ENCODE measurements at regions not wholly inside any gene's neighbourhood (a gene's known extent, or its start where the extent isn't known, plus 50 kb on each side); places are given as distances from the start of the nearest gene placed in this dataset.

GRCh38 chr15:60119101-60119500 lies 115.0 kb downstream of the FOXB1 start:
- no peaks in the 10 kb centered on the region for H3K9me3 Mint-ChIP-seq (ENCODE audit: unreplicated experiment)
- TF ChIP-seq, protein P1, sequence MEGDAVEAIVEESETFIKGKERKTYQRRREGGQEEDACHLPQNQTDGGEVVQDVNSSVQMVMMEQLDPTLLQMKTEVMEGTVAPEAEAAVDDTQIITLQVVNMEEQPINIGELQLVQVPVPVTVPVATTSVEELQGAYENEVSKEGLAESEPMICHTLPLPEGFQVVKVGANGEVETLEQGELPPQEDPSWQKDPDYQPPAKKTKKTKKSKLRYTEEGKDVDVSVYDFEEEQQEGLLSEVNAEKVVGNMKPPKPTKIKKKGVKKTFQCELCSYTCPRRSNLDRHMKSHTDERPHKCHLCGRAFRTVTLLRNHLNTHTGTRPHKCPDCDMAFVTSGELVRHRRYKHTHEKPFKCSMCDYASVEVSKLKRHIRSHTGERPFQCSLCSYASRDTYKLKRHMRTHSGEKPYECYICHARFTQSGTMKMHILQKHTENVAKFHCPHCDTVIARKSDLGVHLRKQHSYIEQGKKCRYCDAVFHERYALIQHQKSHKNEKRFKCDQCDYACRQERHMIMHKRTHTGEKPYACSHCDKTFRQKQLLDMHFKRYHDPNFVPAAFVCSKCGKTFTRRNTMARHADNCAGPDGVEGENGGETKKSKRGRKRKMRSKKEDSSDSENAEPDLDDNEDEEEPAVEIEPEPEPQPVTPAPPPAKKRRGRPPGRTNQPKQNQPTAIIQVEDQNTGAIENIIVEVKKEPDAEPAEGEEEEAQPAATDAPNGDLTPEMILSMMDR (IDR thresholded peaks at IDR 0.05), result no peak
- no peaks in the 10 kb centered on the region for H3K36me3 Mint-ChIP-seq (ENCODE audit: unreplicated experiment)
- peaks cover 68% of the 10 kb centered on the region for H3K27me3 Mint-ChIP-seq (ENCODE audit: unreplicated experiment)
- no peak overlapping the region for H3K4me3 Mint-ChIP-seq (ENCODE audit: unreplicated experiment)
- DNase-seq (ENCODE audit: extremely low spot score, unreplicated experiment), result no peak
- no peaks in the 10 kb centered on the region for H3K4me1 Mint-ChIP-seq (ENCODE audit: unreplicated experiment)
- H3K27ac Mint-ChIP-seq (ENCODE audit: unreplicated experiment), result no peak overlapping the region

- Mint-ChIP-seq H3K9me3 (ENCODE audit: unreplicated experiment) (no peaks in the 10 kb centered on the region), H3K4me1 (ENCODE audit: unreplicated experiment) (no peaks in the 10 kb centered on the region), H3K27me3 (ENCODE audit: unreplicated experiment) (peaks cover 72% of the 10 kb centered on the region), H3K4me3 (ENCODE audit: unreplicated experiment) (no peak overlapping the region), H3K27ac (ENCODE audit: unreplicated experiment) (no peak overlapping the region), H3K36me3 (ENCODE audit: unreplicated experiment) (no peaks in the 10 kb centered on the region)
- no peak for DNase-seq (ENCODE audit: extremely low spot score, unreplicated experiment)
- TF ChIP-seq, protein P1 (IDR thresholded peaks at IDR 0.05), result no peak
Measured at GRCh38 chr15:60120100-60120499, 116.0 kb downstream of the FOXB1 start.

GRCh38 chr15:60121845-60122244 lies 117.7 kb downstream of the FOXB1 start:
- DNase-seq (ENCODE audit: extremely low spot score, unreplicated experiment), result no peak
- Mint-ChIP-seq H3K4me3 (ENCODE audit: unreplicated experiment) (no peak overlapping the region), H3K27ac (ENCODE audit: unreplicated experiment) (no peak overlapping the region), H3K36me3 (ENCODE audit: unreplicated experiment) (no peaks in the 10 kb centered on the region), H3K9me3 (ENCODE audit: unreplicated experiment) (no peaks in the 10 kb centered on the region), H3K27me3 (ENCODE audit: unreplicated experiment) (peaks cover 70% of the 10 kb centered on the region), H3K4me1 (ENCODE audit: unreplicated experiment) (no peaks in the 10 kb centered on the region)
- TF ChIP-seq, protein P1 (IDR thresholded peaks at IDR 0.05), result no peak

- Mint-ChIP-seq H3K9me3 (ENCODE audit: unreplicated experiment) (no peaks in the 10 kb centered on the region), H3K4me3 (ENCODE audit: unreplicated experiment) (no peak overlapping the region), H3K27ac (ENCODE audit: unreplicated experiment) (no peak overlapping the region), H3K36me3 (ENCODE audit: unreplicated experiment) (no peaks in the 10 kb centered on the region), H3K27me3 (ENCODE audit: unreplicated experiment) (peaks cover 69% of the 10 kb centered on the region), H3K4me1 (ENCODE audit: unreplicated experiment) (peaks cover 7% of the 10 kb centered on the region)
- DNase-seq (ENCODE audit: extremely low spot score, unreplicated experiment), result no peak
- TF ChIP-seq, protein P1 (IDR thresholded peaks at IDR 0.05), result no peak
Measured at GRCh38 chr15:60122691-60123090, 118.6 kb downstream of the FOXB1 start.

GRCh38 chr15:60124460-60125070 lies 120.5 kb downstream of the FOXB1 start:
- no peak for DNase-seq (ENCODE audit: extremely low spot score, unreplicated experiment)
- TF ChIP-seq, protein P1 (IDR thresholded peaks at IDR 0.05), result no peak

More at GRCh38 chr15:60124460-60125070, 120.5 kb downstream of the FOXB1 start:
- Mint-ChIP-seq H3K27ac (ENCODE audit: unreplicated experiment) (no peak overlapping the region), H3K27me3 (ENCODE audit: unreplicated experiment) (peaks cover 52% of the 10 kb centered on the region), H3K36me3 (ENCODE audit: unreplicated experiment) (no peaks in the 10 kb centered on the region), H3K4me3 (ENCODE audit: unreplicated experiment) (no peak overlapping the region), H3K4me1 (ENCODE audit: unreplicated experiment) (peaks cover 15% of the 10 kb centered on the region), H3K9me3 (ENCODE audit: unreplicated experiment) (no peaks in the 10 kb centered on the region)

Data from osteocyte (in vitro differentiated cells).